ENCODE measurements at regions not wholly inside any gene's neighbourhood (a gene's known extent, or its start where the extent isn't known, plus 50 kb on each side); places are given as distances from the start of the nearest gene placed in this dataset.
A peak's percentile ranks its signal among the peaks of the same experiment; 100 is the strongest.

DNA sequence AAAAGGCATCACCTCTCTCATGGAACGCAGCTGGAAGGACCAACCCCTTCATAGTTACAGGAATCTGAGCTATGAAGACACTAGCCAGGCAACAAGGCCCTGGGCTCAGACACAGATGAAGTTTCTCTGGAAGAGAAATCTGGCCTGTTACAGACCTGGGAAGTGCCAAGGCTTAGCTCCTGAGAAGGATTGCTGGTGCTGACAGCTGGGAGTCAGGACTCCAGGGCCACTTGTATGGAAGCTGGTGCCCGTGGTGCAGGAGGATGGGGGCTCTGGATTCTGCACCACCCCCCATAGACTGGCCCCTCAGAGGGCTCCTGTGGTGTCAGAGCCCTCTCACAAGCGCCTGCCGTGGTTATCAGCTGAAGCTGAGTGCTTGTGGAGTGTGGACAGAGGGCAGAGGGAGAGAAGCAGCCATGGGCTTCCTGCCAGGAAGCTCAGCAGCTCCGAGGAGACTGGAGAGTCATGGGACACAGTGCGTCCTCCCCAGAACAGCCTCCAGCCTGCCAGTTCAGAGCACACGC lies 87.3 kb upstream of the LCLAT1 start:
- no peaks in the 10 kb centered on the region for H3K9me3 ChIP-seq (ENCODE audit: control insufficient read depth, insufficient read depth, low read length)
- POLR2A ChIA-PET = interaction anchor here (0.5 to 1.4 kb wide), 5 partner anchors 59 to 195 kb away, joined by 3 to 4 read pairs (median 3); no protein-coding TSS in a partner anchor
- peak overlapping the region; percentile 65 for H3K27ac ChIP-seq (ENCODE audit: low read depth, low read length)
- TF ChIP-seq, protein P1, sequence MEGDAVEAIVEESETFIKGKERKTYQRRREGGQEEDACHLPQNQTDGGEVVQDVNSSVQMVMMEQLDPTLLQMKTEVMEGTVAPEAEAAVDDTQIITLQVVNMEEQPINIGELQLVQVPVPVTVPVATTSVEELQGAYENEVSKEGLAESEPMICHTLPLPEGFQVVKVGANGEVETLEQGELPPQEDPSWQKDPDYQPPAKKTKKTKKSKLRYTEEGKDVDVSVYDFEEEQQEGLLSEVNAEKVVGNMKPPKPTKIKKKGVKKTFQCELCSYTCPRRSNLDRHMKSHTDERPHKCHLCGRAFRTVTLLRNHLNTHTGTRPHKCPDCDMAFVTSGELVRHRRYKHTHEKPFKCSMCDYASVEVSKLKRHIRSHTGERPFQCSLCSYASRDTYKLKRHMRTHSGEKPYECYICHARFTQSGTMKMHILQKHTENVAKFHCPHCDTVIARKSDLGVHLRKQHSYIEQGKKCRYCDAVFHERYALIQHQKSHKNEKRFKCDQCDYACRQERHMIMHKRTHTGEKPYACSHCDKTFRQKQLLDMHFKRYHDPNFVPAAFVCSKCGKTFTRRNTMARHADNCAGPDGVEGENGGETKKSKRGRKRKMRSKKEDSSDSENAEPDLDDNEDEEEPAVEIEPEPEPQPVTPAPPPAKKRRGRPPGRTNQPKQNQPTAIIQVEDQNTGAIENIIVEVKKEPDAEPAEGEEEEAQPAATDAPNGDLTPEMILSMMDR (IDR thresholded peaks at IDR 0.05; ENCODE audit: low read depth, low read length) = no peak
- CTCF ChIA-PET = interaction anchor here (1.1 to 2.2 kb wide), 2 partner anchors 194 to 352 kb away, joined by 5 to 8 read pairs; no protein-coding TSS in a partner anchor
- no peak for DNase-seq (ENCODE audit: low read depth, low spot score)
- H3K4me3 ChIP-seq (ENCODE audit: low read depth, low read length) = no peak overlapping the region
- no peaks in the 10 kb centered on the region for H3K27me3 ChIP-seq (ENCODE audit: control insufficient read depth, insufficient read depth, low read length)

DNA sequence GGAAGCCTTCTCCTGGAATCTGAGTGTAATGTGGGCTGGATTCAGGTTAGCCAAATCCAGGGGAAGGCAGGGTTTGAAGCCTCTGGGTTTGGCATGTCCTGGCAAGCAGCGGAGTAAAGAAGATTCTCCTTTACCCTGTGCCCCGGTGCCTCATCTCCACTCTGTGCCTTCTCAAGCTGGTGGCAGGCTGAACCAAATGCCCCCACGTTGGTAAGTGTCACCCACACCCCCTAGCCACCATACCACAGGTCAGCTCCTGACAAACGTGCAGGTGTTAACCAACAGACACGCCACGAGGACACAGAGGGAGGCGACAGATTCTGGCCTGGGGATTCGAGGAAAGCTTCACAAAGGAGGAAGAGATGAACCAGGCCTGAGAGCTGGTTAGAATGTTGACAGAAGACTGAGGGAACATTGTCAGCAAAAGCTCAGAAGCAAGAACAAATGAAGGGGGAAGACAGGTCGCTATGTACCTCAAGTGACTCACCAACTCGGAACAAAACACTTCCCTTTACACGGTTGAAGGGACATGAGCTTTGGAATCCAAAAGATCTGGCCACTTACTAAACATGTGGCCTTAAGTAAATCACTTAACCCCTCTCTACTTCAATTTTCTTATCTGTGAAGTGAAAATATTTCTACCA lies 85.2 kb upstream of the LCLAT1 start:
- TF ChIP-seq, protein P1 (IDR thresholded peaks at IDR 0.05; ENCODE audit: low read depth, low read length) = no peak
- Histone ChIP-seq H3K27ac (ENCODE audit: low read depth, low read length) (no peak overlapping the region), H3K27me3 (ENCODE audit: control insufficient read depth, insufficient read depth, low read length) (no peaks in the 10 kb centered on the region), H3K9me3 (ENCODE audit: control insufficient read depth, insufficient read depth, low read length) (no peaks in the 10 kb centered on the region), H3K4me3 (ENCODE audit: low read depth, low read length) (no peak overlapping the region)
- ChIA-PET CTCF (interaction anchor here (1.0 to 1.3 kb wide), 4 partner anchors 123 to 350 kb away, joined by 3 to 4 read pairs (median 4); no protein-coding TSS in a partner anchor), POLR2A (interaction anchor here (0.6 to 1.2 kb wide), 3 partner anchors 46 to 129 kb away, joined by 4 read pairs; no protein-coding TSS in a partner anchor)
- no peak for DNase-seq (ENCODE audit: low read depth, low spot score)

GRCh38 chr2:30362468-30363081 lies 84.5 kb upstream of the LCLAT1 start:
- TF ChIP-seq, protein P1 (IDR thresholded peaks at IDR 0.05; ENCODE audit: low read depth, low read length) = no peak
- Histone ChIP-seq H3K27me3 (ENCODE audit: control insufficient read depth, insufficient read depth, low read length) (no peaks in the 10 kb centered on the region), H3K27ac (ENCODE audit: low read depth, low read length) (peak overlapping the region; percentile 62), H3K4me3 (ENCODE audit: low read depth, low read length) (no peak overlapping the region), H3K9me3 (ENCODE audit: control insufficient read depth, insufficient read depth, low read length) (no peaks in the 10 kb centered on the region)
- POLR2A ChIA-PET = interaction anchor here (1.0 to 1.2 kb wide), 2 partner anchors 62 to 130 kb away, joined by 4 read pairs; no protein-coding TSS in a partner anchor
- CTCF ChIA-PET = interaction anchor here (0.5 to 1.3 kb wide), 4 partner anchors 59 to 443 kb away, joined by 3 to 4 read pairs (median 3); no protein-coding TSS in a partner anchor
- no peak for DNase-seq (ENCODE audit: low read depth, low spot score)

- DNase-seq (ENCODE audit: low read depth, low spot score) = no peak
- TF ChIP-seq, protein P1 (IDR thresholded peaks at IDR 0.05; ENCODE audit: low read depth, low read length) = no peak
- Histone ChIP-seq H3K27me3 (ENCODE audit: control insufficient read depth, insufficient read depth, low read length) (no peaks in the 10 kb centered on the region), H3K27ac (ENCODE audit: low read depth, low read length) (no peak overlapping the region), H3K4me3 (ENCODE audit: low read depth, low read length) (no peak overlapping the region), H3K9me3 (ENCODE audit: control insufficient read depth, insufficient read depth, low read length) (no peaks in the 10 kb centered on the region)
- ChIA-PET POLR2A (no interaction called here), CTCF (no interaction called here)
These were observed 83.6 kb upstream of the LCLAT1 start for GRCh38 chr2:30363406-30363805.

- ChIA-PET CTCF (no interaction called here), POLR2A (interaction anchor here (0.7 kb wide), 3 partner anchors 49 to 843 kb away, joined by 3 to 5 read pairs (median 3); no protein-coding TSS in a partner anchor)
- TF ChIP-seq, protein P1 (IDR thresholded peaks at IDR 0.05; ENCODE audit: low read depth, low read length) = no peak
- Histone ChIP-seq H3K9me3 (ENCODE audit: control insufficient read depth, insufficient read depth, low read length) (no peaks in the 10 kb centered on the region), H3K27ac (ENCODE audit: low read depth, low read length) (no peak overlapping the region), H3K27me3 (ENCODE audit: control insufficient read depth, insufficient read depth, low read length) (no peaks in the 10 kb centered on the region), H3K4me3 (ENCODE audit: low read depth, low read length) (no peak overlapping the region)
- no peak for DNase-seq (ENCODE audit: low read depth, low spot score)
These were observed 81.8 kb upstream of the LCLAT1 start for GRCh38 chr2:30365201-30365600.
